Stimulated activated naive CD8-positive, alpha-beta T cell treated with anti-CD3 and anti-CD28 coated beads, Interleukin-15, Interleukin-2, amounts not matched to agents 100 ng/mL and 50 ng/mL, for 24 hours (primary cell): ENCODE measurements at regions not wholly inside any gene's neighbourhood (a gene's known extent, or its start where the extent isn't known, plus 50 kb on each side); places are given as distances from the start of the nearest gene placed in this dataset.
A peak's percentile ranks its signal among the peaks of the same experiment; 100 is the strongest.

Experiments used
- H3K27ac Mint-ChIP-seq: one replicate; pipeline ENCODE4 v1.8.0; 2021; ENCODE audit warnings: mild to moderate bottlenecking, mixed read lengths
- H3K27me3 Mint-ChIP-seq: one replicate; pipeline ENCODE4 v1.8.0; 2021; ENCODE audit warnings: mixed read lengths
- H3K36me3 Mint-ChIP-seq: one replicate; pipeline ENCODE4 v1.8.0; 2021; ENCODE audit warnings: low read depth, mixed read lengths
- H3K4me1 Mint-ChIP-seq: one replicate; pipeline ENCODE4 v1.8.0; 2021; ENCODE audit warnings: low read depth, mixed read lengths
- H3K4me3 Mint-ChIP-seq: one replicate; pipeline ENCODE4 v1.8.0; 2021; ENCODE audit warnings: mild to moderate bottlenecking, mixed read lengths
- H3K9me3 Mint-ChIP-seq: one replicate; pipeline ENCODE4 v1.8.0; 2021; ENCODE audit warnings: mixed read lengths

DNA sequence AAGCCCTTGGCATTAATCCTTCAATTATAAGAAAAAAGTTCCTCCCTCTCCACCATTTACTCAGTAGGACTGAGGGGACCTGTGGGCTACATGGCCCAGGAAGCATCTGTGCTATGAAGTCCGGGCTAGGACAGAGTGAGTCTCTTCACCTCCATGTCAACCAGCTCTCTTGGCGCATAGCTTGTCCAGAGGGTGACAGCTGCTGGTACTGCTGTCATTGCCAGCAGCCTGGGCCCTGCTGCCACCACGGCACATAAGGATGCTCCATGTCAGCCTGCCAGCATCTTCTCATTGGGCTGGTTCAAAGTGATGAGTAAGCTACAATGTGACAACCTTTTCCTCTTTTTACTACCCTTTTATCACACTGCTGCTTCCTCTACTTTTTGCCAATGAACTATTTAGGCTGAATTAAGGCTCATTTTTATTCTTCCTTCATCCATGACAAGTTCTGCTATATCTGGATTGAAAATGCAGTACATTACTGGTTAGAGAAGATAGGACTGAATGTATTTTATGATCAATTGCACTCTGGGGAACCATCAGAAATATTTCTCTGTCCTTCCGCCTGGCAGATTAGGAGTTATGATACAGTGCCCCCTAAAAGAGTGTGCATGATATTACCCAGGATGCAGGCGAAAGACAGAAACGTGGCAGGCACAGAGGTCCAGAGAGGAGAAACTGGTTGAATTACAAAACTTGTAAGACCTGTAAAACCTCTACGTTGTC lies 258.9 kb upstream of the TNP1 start:
- peaks cover 21% of the 10 kb centered on the region for H3K27me3 Mint-ChIP-seq
- H3K4me3 Mint-ChIP-seq = no peak overlapping the region
- H3K9me3 Mint-ChIP-seq = no peaks in the 10 kb centered on the region
- H3K4me1 Mint-ChIP-seq = no peaks in the 10 kb centered on the region
- H3K36me3 Mint-ChIP-seq = no peaks in the 10 kb centered on the region
- no peak overlapping the region for H3K27ac Mint-ChIP-seq

- no peaks in the 10 kb centered on the region for H3K4me1 Mint-ChIP-seq
- no peaks in the 10 kb centered on the region for H3K9me3 Mint-ChIP-seq
- no peak overlapping the region for H3K27ac Mint-ChIP-seq
- H3K27me3 Mint-ChIP-seq = peaks cover 28% of the 10 kb centered on the region
- H3K4me3 Mint-ChIP-seq = no peak overlapping the region
- no peaks in the 10 kb centered on the region for H3K36me3 Mint-ChIP-seq
Observed at GRCh38 chr2:217117523-217117922, 257.7 kb upstream of the TNP1 start.

- H3K27ac Mint-ChIP-seq = no peak overlapping the region
- no peak overlapping the region for H3K4me3 Mint-ChIP-seq
- H3K27me3 Mint-ChIP-seq = peaks cover 28% of the 10 kb centered on the region
- no peaks in the 10 kb centered on the region for H3K4me1 Mint-ChIP-seq
- H3K9me3 Mint-ChIP-seq = no peaks in the 10 kb centered on the region
- H3K36me3 Mint-ChIP-seq = no peaks in the 10 kb centered on the region
Observed at GRCh38 chr2:217116610-217117009, 256.7 kb upstream of the TNP1 start.

- no peak overlapping the region for H3K4me3 Mint-ChIP-seq
- H3K4me1 Mint-ChIP-seq = no peaks in the 10 kb centered on the region
- no peaks in the 10 kb centered on the region for H3K36me3 Mint-ChIP-seq
- peaks cover 6% of the 10 kb centered on the region for H3K9me3 Mint-ChIP-seq
- no peak overlapping the region for H3K27ac Mint-ChIP-seq
- peaks cover 42% of the 10 kb centered on the region for H3K27me3 Mint-ChIP-seq
Observed at GRCh38 chr2:217114117-217114516, 254.3 kb upstream of the TNP1 start.

GRCh38 chr2:217113491-217113890 lies 253.6 kb upstream of the TNP1 start:
- H3K36me3 Mint-ChIP-seq = no peaks in the 10 kb centered on the region

DNA sequence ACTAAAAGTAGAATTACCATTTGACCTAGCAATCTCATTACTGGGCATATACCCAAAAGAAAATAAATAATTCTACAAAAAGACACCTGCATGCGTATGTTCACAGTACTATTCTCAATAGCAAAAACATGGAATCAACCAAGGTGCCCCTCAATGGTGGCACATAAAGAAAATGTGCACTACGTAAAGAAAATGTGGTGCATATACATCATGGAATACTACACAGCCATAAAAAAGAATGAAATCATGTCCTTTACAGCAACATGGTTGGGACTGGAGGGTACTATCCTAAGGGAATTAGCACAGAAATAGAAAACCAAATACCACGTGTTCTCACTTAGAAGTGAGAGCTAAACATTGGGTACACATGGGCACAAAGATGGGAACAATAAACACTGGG lies 250.7 kb upstream of the TNP1 start:
- no peak overlapping the region for H3K4me3 Mint-ChIP-seq

More at GRCh38 chr2:217113491-217113890, 253.6 kb upstream of the TNP1 start:
- peaks cover 41% of the 10 kb centered on the region for H3K27me3 Mint-ChIP-seq
- no peak overlapping the region for H3K27ac Mint-ChIP-seq
- no peaks in the 10 kb centered on the region for H3K4me1 Mint-ChIP-seq
- no peak overlapping the region for H3K4me3 Mint-ChIP-seq
- H3K9me3 Mint-ChIP-seq = peaks cover 6% of the 10 kb centered on the region

DNA sequence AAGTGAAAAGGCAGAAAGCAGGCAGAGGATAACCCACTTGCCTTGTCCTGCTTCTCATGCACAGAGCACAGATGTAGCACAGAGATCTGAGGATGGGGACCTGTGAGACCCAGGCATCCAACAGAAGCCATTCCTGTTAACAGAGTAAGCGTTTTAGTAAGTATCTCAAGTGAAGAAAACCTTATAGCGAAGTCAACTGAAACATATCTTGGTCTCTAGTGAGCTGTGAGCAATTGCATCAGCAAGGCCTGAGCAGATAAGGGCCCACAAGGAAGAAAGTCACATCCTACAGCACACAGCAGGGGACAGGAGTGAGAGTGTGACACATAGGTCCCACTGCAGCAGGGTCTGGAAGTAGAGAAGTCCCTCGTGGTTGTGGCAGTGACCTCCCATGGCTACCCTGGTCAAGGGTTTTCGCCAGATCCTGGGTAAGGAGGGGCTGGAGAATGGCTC lies 248.7 kb upstream of the TNP1 start:
- peaks cover 24% of the 10 kb centered on the region for H3K27me3 Mint-ChIP-seq
- no peak overlapping the region for H3K27ac Mint-ChIP-seq
- H3K4me1 Mint-ChIP-seq = peaks cover 20% of the 10 kb centered on the region
- no peak overlapping the region for H3K4me3 Mint-ChIP-seq
- H3K36me3 Mint-ChIP-seq = no peaks in the 10 kb centered on the region
- H3K9me3 Mint-ChIP-seq = peaks cover 6% of the 10 kb centered on the region

More for the DNA sequence above, 250.7 kb upstream of the TNP1 start:
- Mint-ChIP-seq H3K27ac (peak overlapping the region; percentile 38), H3K9me3 (peaks cover 6% of the 10 kb centered on the region), H3K36me3 (no peaks in the 10 kb centered on the region), H3K27me3 (peaks cover 28% of the 10 kb centered on the region), H3K4me1 (peaks cover 9% of the 10 kb centered on the region)

- Mint-ChIP-seq H3K36me3 (no peaks in the 10 kb centered on the region), H3K9me3 (peaks cover 6% of the 10 kb centered on the region), H3K4me1 (peaks cover 20% of the 10 kb centered on the region), H3K27me3 (peaks cover 20% of the 10 kb centered on the region), H3K27ac (no peak overlapping the region), H3K4me3 (no peak overlapping the region)
Observed at GRCh38 chr2:217108086-217108485, 248.2 kb upstream of the TNP1 start.

GRCh38 chr2:217107480-217107879 lies 247.6 kb upstream of the TNP1 start:
- no peaks in the 10 kb centered on the region for H3K36me3 Mint-ChIP-seq
- peaks cover 6% of the 10 kb centered on the region for H3K9me3 Mint-ChIP-seq
- H3K4me3 Mint-ChIP-seq = no peak overlapping the region
- H3K27ac Mint-ChIP-seq = no peak overlapping the region
- H3K4me1 Mint-ChIP-seq = peaks cover 20% of the 10 kb centered on the region
- H3K27me3 Mint-ChIP-seq = peaks cover 14% of the 10 kb centered on the region

DNA sequence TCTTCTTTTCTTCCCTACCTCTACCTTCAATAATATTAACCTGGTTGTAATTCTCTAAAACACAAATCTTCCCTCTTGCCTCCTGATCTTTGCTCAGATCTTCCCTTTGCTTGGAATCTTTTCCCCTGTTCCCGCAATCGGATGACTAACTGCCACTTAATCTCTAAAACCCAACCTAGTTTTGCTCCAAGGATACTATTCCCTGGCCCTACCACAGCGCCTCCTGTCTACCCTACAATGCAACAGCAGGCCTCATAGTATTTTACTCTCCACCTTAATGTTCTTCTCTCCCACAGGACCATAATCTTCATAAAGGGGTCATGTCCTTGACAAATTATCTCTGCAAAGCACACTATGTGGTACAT lies 246.8 kb upstream of the TNP1 start:
- H3K4me1 Mint-ChIP-seq = peaks cover 20% of the 10 kb centered on the region
- H3K9me3 Mint-ChIP-seq = peaks cover 6% of the 10 kb centered on the region
- no peaks in the 10 kb centered on the region for H3K36me3 Mint-ChIP-seq
- H3K27me3 Mint-ChIP-seq = peaks cover 19% of the 10 kb centered on the region
- H3K4me3 Mint-ChIP-seq = no peak overlapping the region
- peak overlapping the region; percentile 18 for H3K27ac Mint-ChIP-seq

DNA sequence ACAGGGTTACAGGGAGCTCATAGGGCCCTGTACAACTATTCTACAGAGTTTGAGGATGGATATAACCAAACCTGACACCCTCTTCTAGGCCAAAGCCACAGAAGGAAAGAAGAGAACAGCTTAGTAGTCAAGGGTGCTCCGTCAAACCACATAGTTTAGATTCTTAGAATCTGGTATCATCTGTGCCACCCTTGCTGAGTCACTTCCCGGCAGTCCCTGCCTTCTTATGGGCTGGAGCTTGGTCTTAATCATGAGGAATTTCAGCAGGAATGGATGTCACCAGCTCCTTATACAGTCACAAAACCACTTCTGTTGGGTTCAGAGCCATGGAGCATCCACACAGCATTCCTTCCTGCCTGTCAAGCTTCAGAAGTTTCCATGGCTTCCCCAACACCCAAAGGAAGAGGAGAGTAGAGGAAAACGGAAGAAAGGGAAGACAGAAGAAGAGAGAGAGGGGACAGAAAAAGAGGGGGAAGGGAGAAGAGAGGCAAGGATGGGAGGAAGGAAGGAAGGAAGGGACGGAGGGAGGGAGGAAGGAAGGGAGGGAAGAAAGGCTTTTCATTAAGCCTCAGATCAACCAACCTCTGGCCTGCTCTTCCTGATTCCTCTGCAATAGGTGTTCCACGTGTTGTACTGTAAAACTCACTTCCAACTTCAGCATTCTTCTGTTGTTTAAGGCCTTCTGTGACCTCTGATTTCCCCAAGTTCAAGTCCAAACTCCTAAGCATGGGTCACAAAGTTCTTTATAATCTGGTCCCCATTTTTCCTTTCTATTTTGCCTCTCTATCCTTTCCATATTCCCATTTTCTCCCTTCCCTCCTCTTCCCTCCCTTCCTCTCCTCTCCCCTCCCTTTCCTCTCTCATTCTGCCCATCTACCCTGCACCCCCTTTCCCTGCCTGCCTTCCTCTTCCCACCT lies 246.1 kb upstream of the TNP1 start:
- no peaks in the 10 kb centered on the region for H3K36me3 Mint-ChIP-seq
- H3K4me1 Mint-ChIP-seq = peaks cover 20% of the 10 kb centered on the region
- no peak overlapping the region for H3K4me3 Mint-ChIP-seq
- H3K27me3 Mint-ChIP-seq = peaks cover 19% of the 10 kb centered on the region
- peak overlapping the region; percentile 37 for H3K27ac Mint-ChIP-seq
- peaks cover 6% of the 10 kb centered on the region for H3K9me3 Mint-ChIP-seq

DNA sequence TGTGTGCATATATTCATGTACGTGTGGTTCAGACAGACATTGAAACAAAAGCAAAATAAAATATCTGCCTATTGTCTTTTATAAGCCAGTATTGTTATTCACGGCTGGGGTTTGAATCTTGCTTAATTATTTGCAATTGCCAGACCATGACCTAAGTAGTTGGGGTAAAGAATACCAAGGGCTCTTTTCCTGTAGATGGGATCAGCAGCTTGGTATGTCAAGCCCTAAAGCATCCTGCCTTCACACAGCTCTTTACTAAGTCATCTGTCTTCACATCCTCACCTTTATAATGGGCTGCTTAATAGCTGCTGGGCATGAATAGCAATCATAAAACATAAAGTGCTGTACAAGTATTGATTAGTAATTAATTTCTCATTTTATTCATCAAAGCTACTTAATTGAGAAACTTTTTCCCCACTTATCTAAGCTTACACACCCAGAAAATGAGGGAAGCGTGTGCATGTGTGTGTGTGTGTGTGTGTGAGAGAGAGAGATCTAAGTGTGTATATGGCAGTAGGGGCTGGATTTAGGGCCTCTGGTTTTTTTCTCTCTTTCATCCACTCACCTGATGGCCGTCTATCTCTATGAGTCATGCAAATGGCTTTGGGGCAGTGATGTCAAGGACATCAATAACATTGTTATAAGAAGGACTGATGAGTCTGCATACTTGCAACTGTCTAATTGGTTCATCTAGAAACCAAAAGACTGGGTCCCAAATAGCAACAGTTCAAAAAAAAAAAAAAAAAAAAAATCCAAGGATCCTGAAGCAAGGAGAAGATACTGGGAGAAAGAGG lies 244.1 kb upstream of the TNP1 start:
- Mint-ChIP-seq H3K4me3 (no peak overlapping the region), H3K4me1 (peaks cover 20% of the 10 kb centered on the region), H3K36me3 (no peaks in the 10 kb centered on the region), H3K9me3 (no peaks in the 10 kb centered on the region), H3K27me3 (peaks cover 9% of the 10 kb centered on the region), H3K27ac (no peak overlapping the region)

DNA sequence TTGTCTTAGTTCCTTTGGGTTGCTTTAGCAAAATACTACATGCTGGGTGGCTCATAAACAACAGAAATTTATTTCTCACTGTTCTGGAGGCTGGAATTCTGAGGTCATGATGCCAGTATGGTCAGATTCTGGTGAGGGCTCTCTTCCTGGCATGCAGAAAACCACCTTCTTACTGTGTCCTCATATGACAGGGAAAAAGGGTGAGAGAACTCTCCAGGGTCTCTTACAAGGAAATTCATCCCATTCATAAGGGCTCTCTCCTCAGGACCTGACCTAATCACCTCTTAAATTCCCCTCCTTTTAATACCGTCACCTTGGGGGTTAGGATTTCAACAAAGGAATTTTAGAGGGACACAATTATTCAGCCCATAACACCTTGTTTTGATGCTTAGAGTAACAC lies 243.1 kb upstream of the TNP1 start:
- H3K4me1 Mint-ChIP-seq = peaks cover 20% of the 10 kb centered on the region
- no peaks in the 10 kb centered on the region for H3K9me3 Mint-ChIP-seq
- no peak overlapping the region for H3K4me3 Mint-ChIP-seq
- no peak overlapping the region for H3K27ac Mint-ChIP-seq
- H3K36me3 Mint-ChIP-seq = no peaks in the 10 kb centered on the region
- peaks cover 14% of the 10 kb centered on the region for H3K27me3 Mint-ChIP-seq

GRCh38 chr2:217101972-217102371 lies 242.1 kb upstream of the TNP1 start:
- no peak overlapping the region for H3K27ac Mint-ChIP-seq
- no peaks in the 10 kb centered on the region for H3K9me3 Mint-ChIP-seq
- no peaks in the 10 kb centered on the region for H3K36me3 Mint-ChIP-seq
- no peak overlapping the region for H3K4me3 Mint-ChIP-seq
- H3K27me3 Mint-ChIP-seq = peaks cover 14% of the 10 kb centered on the region
- peaks cover 20% of the 10 kb centered on the region for H3K4me1 Mint-ChIP-seq

- Mint-ChIP-seq H3K9me3 (no peaks in the 10 kb centered on the region), H3K36me3 (no peaks in the 10 kb centered on the region), H3K4me1 (peaks cover 22% of the 10 kb centered on the region), H3K27me3 (peaks cover 14% of the 10 kb centered on the region), H3K4me3 (no peak overlapping the region), H3K27ac (no peak overlapping the region)
Observed at GRCh38 chr2:217099561-217099960, 239.7 kb upstream of the TNP1 start.
